ENCODE measurements at regions not wholly inside any gene's neighbourhood (a gene's known extent, or its start where the extent isn't known, plus 50 kb on each side); places are given as distances from the start of the nearest gene placed in this dataset.

DNA sequence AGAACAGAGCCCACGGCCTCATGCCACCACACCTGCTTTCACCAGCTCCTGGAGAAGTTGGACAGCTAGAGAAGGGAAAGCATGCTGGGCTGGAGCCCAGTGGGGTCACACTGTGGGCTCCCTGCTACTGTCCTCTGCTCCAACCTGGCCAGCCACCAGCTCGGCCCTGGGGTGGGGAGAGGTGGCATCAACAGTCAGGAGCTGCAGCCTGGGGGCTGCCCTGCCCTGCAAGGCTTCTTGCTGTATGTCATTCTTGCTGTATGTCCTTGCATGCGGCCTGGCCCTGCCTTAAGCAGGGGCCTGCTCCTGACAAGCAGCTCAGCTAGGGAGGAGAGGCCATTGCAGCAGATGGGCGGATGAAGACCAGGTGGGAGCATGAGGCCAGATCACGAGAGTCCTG is 50.7 kb upstream of the CCL2 start:
- Histone ChIP-seq H3K4me1 (ENCODE audit: control insufficient read depth in 1 of 2, insufficient read depth in 1 of 2, low read depth in 1 of 2, low read length in 1 of 2) (peaks cover 0 to 6% of the 10 kb centered on the region in 2 experiments), H3K27ac (no peak overlapping the region), H3K36me3 (no peaks in the 10 kb centered on the region), H3K4me3 (ENCODE audit: low read depth in 1 of 2, low read length in 1 of 2) (no peak overlapping the region), H3K9me3 (no peaks in the 10 kb centered on the region), H3K27me3 (no peaks in the 10 kb centered on the region)
- TF ChIP-seq, protein P1, sequence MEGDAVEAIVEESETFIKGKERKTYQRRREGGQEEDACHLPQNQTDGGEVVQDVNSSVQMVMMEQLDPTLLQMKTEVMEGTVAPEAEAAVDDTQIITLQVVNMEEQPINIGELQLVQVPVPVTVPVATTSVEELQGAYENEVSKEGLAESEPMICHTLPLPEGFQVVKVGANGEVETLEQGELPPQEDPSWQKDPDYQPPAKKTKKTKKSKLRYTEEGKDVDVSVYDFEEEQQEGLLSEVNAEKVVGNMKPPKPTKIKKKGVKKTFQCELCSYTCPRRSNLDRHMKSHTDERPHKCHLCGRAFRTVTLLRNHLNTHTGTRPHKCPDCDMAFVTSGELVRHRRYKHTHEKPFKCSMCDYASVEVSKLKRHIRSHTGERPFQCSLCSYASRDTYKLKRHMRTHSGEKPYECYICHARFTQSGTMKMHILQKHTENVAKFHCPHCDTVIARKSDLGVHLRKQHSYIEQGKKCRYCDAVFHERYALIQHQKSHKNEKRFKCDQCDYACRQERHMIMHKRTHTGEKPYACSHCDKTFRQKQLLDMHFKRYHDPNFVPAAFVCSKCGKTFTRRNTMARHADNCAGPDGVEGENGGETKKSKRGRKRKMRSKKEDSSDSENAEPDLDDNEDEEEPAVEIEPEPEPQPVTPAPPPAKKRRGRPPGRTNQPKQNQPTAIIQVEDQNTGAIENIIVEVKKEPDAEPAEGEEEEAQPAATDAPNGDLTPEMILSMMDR (IDR thresholded peaks at IDR 0.05) = no peak

All from neutrophil (primary cell).